Osteoblast (primary cell): ENCODE measurements at regions not wholly inside any gene's neighbourhood (a gene's known extent, or its start where the extent isn't known, plus 50 kb on each side); places are given as distances from the start of the nearest gene placed in this dataset.

Experiments used
- DNase-seq: peaks from one replicate; pipeline ENCODE4 v3.0.0; 2011; ENCODE audit warnings: low spot score, mixed read lengths; ENCODE audit not compliant: insufficient read length; ENCODE audit errors: missing footprints
- H2AFZ ChIP-seq: 2 replicates; pipeline ENCODE4 v1.6.0; 2011; ENCODE audit warnings: mild to moderate bottlenecking, low read length
- H3K27ac ChIP-seq: 2 replicates; pipeline ENCODE4 v1.5.1; 2011; ENCODE audit warnings: mild to moderate bottlenecking, low read depth, low read length, moderate library complexity
- H3K27me3 ChIP-seq: 2 replicates; pipeline ENCODE4 v1.6.0; 2012; ENCODE audit warnings: mild to moderate bottlenecking, control low read depth, inconsistent platforms, low read length, moderate library complexity; ENCODE audit not compliant: insufficient read depth
- H3K36me3 ChIP-seq: 2 replicates; pipeline ENCODE4 v1.5.1; 2011; ENCODE audit warnings: mild to moderate bottlenecking, low read length, control low read depth, moderate library complexity; ENCODE audit not compliant: insufficient read depth
- H3K4me1 ChIP-seq: 2 replicates; pipeline ENCODE4 v1.5.1; 2011; ENCODE audit warnings: mild to moderate bottlenecking, low read length, control low read depth, moderate library complexity; ENCODE audit not compliant: insufficient read depth
- H3K4me2 ChIP-seq: 2 replicates; pipeline ENCODE4 v1.6.0; 2011; ENCODE audit warnings: mild to moderate bottlenecking, low read length; ENCODE audit not compliant: insufficient read depth
- H3K4me3 ChIP-seq: fragments of 200-600 bp; sonication (generic); 3 replicates; pipeline ENCODE4 v1.5.1; 2012; ENCODE audit warnings: mild to moderate bottlenecking, low read length, inconsistent platforms; ENCODE audit not compliant: insufficient read depth
- H3K79me2 ChIP-seq: 2 replicates; pipeline ENCODE4 v1.6.0; 2012; ENCODE audit warnings: mild to moderate bottlenecking, low read length, control low read depth, inconsistent platforms; ENCODE audit not compliant: insufficient read depth
- H3K9me3 ChIP-seq: 2 replicates; pipeline ENCODE4 v1.5.1; 2011; ENCODE audit warnings: low read depth, low read length, control low read depth
- H4K20me1 ChIP-seq: 2 replicates; pipeline ENCODE4 v1.6.0; 2012; ENCODE audit warnings: mild to moderate bottlenecking, low read length, control low read depth; ENCODE audit not compliant: insufficient read depth
- TF ChIP-seq, protein P1 (sequence below): IDR thresholded peaks from 2 replicates; pipeline ENCODE4 v1.5.1; 2011; ENCODE audit warnings: mild to moderate bottlenecking, low read depth, low read length, moderate library complexity; ENCODE audit errors: extremely low read depth

DNA sequence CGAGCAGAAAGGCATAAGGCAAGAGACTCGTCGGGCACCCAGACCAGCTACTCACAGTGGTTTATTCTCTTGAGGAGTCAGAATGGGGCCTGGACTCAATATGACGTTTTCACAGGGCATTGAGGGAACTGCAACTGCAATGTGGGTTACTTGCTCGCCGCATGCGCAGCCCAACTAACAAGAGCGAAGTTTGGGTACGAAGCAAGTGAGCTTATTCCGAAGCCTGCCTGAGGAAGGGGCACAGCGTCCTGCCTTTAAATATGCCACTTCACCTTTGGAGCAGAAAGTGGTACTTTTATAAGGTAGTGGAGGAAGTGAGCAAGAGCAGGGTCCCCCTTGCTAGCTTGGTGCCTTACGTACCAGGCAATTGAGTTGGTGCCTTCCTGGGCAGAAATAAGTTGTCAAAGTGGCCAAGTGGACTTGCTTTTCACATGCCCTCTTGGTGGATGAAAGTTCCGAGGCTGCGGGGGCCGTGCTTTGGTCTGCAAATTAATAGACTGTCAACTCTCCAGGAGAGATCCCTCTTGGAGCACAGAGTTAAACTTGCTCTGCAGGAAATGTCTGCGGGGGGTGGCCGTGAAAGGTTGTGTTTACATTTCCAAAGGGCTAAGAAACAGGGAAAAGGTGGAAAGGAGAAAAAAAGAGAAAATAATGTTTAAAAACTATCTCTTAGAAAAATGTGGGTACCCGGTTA is 480.4 kb downstream of the TRIML1 start:
- no peaks in the 10 kb centered on the region for H3K79me2 ChIP-seq
- H3K9me3 ChIP-seq: no peaks in the 10 kb centered on the region
- no peaks in the 10 kb centered on the region for H3K27me3 ChIP-seq
- H3K4me2 ChIP-seq: no peak overlapping the region
- no peak overlapping the region for H2AFZ ChIP-seq
- no peak overlapping the region for H3K4me3 ChIP-seq
- H3K36me3 ChIP-seq: no peaks in the 10 kb centered on the region
- DNase-seq: no peak
- no peaks in the 10 kb centered on the region for H3K4me1 ChIP-seq
- H4K20me1 ChIP-seq: no peaks in the 10 kb centered on the region
- TF ChIP-seq, protein P1, sequence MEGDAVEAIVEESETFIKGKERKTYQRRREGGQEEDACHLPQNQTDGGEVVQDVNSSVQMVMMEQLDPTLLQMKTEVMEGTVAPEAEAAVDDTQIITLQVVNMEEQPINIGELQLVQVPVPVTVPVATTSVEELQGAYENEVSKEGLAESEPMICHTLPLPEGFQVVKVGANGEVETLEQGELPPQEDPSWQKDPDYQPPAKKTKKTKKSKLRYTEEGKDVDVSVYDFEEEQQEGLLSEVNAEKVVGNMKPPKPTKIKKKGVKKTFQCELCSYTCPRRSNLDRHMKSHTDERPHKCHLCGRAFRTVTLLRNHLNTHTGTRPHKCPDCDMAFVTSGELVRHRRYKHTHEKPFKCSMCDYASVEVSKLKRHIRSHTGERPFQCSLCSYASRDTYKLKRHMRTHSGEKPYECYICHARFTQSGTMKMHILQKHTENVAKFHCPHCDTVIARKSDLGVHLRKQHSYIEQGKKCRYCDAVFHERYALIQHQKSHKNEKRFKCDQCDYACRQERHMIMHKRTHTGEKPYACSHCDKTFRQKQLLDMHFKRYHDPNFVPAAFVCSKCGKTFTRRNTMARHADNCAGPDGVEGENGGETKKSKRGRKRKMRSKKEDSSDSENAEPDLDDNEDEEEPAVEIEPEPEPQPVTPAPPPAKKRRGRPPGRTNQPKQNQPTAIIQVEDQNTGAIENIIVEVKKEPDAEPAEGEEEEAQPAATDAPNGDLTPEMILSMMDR: no peak
- H3K27ac ChIP-seq: no peak overlapping the region

DNA sequence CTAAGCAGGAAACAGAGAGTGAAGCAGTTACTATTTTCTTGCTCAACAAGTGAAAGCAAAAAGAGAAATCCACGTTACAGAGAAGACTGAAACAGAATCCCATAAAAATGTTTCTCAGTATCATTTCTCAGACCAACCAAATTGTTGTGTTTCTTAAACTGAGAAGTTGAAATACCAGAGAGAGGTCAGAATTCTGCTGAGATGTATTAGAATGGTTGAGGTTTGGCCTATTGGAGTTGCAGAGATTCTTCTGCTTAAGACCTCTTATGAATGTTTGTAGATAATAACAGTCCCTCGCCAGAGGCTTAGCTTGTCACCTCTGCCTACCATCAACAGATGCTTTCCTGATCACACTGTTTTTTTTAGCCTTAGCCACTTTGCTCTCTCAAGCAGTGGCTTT is 481.4 kb downstream of the TRIML1 start:
- Histone ChIP-seq H3K4me2 (peak overlapping the region; percentile 1), H3K27ac (no peak overlapping the region), H3K9me3 (no peaks in the 10 kb centered on the region), H3K27me3 (no peaks in the 10 kb centered on the region), H3K4me3 (no peak overlapping the region), H2AFZ (peak overlapping the region; percentile 13), H3K36me3 (no peaks in the 10 kb centered on the region), H3K79me2 (no peaks in the 10 kb centered on the region), H4K20me1 (no peaks in the 10 kb centered on the region), H3K4me1 (no peaks in the 10 kb centered on the region)
- no peak for DNase-seq
- TF ChIP-seq, protein P1: no peak

DNA sequence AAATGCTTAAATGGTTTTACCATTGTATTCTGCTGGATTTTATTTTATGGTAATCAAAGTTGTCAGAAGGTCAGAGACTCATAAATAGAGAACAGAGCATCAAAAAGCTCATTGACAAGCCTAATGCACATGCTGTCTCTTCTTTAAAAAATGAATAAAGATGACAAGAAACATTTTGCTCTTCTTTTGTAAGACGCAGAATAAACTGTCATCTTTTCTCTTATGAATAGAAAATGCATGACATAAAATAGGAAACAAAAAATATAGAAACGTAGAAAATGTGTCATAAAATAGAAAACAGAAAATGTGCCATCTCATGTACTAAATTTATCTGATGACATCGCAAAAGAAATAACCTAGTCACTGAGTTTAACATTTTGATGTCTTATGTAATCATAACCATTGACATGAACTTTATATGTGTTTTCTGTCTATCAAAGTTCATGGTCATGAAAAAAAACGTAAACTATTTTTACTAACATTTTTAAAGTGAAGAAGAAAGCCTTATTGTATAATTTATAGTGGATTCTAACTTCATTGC is 484.1 kb downstream of the TRIML1 start:
- no peak overlapping the region for H3K27ac ChIP-seq
- H3K4me3 ChIP-seq: no peak overlapping the region
- no peaks in the 10 kb centered on the region for H3K36me3 ChIP-seq
- H2AFZ ChIP-seq: no peak overlapping the region
- H3K4me2 ChIP-seq: no peak overlapping the region
- no peaks in the 10 kb centered on the region for H3K4me1 ChIP-seq
- no peak for DNase-seq
- H3K79me2 ChIP-seq: no peaks in the 10 kb centered on the region
- no peaks in the 10 kb centered on the region for H3K27me3 ChIP-seq
- TF ChIP-seq, protein P1: no peak
- H4K20me1 ChIP-seq: no peaks in the 10 kb centered on the region
- H3K9me3 ChIP-seq: no peaks in the 10 kb centered on the region

DNA sequence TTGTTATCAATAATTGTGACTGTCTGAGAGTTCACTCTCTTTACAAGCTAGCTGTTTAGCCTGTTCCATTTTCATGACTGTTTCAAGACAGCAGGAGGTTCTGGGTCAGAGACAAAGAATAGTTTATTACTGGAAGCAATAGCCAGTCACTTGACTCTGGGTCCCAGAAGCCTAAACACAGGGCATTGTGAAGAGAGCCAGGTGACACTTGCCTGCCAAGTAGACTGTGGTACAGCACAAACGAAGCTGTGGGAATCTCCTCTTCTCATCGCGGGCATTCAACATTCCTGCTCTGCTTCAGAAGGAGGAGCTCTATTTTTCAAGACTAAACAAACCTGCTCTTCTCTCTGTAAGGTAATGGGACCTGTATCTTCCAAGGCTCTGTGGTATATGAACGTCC is 485.1 kb downstream of the TRIML1 start:
- TF ChIP-seq, protein P1: no peak
- no peaks in the 10 kb centered on the region for H3K27me3 ChIP-seq
- H3K79me2 ChIP-seq: no peaks in the 10 kb centered on the region
- no peak overlapping the region for H2AFZ ChIP-seq
- no peaks in the 10 kb centered on the region for H3K4me1 ChIP-seq
- DNase-seq: peak; percentile 22
- H3K4me2 ChIP-seq: no peak overlapping the region
- H3K9me3 ChIP-seq: no peaks in the 10 kb centered on the region
- no peaks in the 10 kb centered on the region for H4K20me1 ChIP-seq
- no peaks in the 10 kb centered on the region for H3K36me3 ChIP-seq
- no peak overlapping the region for H3K4me3 ChIP-seq
- no peak overlapping the region for H3K27ac ChIP-seq
